ENCODE measurements at regions not wholly inside any gene's neighbourhood (a gene's known extent, or its start where the extent isn't known, plus 50 kb on each side); places are given as distances from the start of the nearest gene placed in this dataset.

DNA sequence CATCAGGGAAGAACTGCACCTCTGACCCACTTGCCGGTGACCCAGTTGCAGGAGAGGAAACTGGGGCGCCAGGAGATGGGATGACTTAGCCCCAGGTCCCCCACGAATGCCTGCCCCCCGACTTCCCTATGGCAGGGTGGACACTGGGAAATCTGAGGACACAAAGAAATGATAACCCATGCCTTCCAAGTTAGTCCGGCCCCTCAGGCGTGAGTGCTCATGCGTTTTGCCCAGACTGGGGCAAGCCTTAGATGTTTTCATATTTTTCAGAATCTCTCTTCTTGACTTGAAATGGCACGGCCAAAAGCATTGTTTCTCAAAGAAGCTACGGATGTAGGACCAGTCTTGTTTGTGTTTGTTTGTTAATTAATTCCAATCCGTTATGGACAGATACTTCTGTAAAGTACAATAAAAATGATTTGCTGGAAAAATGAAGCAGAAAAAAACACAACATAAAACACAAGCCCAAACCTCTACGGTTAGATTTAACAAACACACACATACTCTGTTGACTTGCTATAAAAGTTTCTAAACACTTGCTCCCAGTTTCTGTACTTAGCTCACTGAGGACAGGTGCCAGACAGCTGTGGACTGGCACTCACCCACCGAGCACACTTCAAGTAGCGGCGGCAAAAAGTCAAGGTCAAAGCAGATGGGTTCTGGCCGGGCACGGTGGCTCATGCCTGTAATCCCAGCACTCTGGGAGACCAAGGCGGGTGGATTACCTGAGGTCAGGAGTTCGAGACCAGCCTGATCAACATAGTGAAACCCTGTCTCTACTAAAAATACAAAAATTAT, 341.5 kb downstream of the BCOR start:
- peaks cover 11 to 57% of the 10 kb centered on the region in 2 donors for H3K4me1 ChIP-seq (ENCODE audit: control insufficient read depth in 1 of 2, low read depth in 2 of 2)
- DNase-seq (ENCODE audit: low spot score) (no peak), ATAC-seq (ENCODE audit: insufficient number of reproducible peaks, low FRiP score, low read depth) (no peak)
- H3K36me3 ChIP-seq = no peaks in the 10 kb centered on the region
- H3K4me3 ChIP-seq = no peak overlapping the region
- TF ChIP-seq, protein P1, sequence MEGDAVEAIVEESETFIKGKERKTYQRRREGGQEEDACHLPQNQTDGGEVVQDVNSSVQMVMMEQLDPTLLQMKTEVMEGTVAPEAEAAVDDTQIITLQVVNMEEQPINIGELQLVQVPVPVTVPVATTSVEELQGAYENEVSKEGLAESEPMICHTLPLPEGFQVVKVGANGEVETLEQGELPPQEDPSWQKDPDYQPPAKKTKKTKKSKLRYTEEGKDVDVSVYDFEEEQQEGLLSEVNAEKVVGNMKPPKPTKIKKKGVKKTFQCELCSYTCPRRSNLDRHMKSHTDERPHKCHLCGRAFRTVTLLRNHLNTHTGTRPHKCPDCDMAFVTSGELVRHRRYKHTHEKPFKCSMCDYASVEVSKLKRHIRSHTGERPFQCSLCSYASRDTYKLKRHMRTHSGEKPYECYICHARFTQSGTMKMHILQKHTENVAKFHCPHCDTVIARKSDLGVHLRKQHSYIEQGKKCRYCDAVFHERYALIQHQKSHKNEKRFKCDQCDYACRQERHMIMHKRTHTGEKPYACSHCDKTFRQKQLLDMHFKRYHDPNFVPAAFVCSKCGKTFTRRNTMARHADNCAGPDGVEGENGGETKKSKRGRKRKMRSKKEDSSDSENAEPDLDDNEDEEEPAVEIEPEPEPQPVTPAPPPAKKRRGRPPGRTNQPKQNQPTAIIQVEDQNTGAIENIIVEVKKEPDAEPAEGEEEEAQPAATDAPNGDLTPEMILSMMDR (IDR thresholded peaks at IDR 0.05) = no peak
- H3K27ac ChIP-seq = peak overlapping the region; percentile 56 to 93
- no peaks in the 10 kb centered on the region for H3K27me3 ChIP-seq (replicated peaks; ENCODE audit: insufficient read depth)
- H3K9me3 ChIP-seq = no peaks in the 10 kb centered on the region

DNA sequence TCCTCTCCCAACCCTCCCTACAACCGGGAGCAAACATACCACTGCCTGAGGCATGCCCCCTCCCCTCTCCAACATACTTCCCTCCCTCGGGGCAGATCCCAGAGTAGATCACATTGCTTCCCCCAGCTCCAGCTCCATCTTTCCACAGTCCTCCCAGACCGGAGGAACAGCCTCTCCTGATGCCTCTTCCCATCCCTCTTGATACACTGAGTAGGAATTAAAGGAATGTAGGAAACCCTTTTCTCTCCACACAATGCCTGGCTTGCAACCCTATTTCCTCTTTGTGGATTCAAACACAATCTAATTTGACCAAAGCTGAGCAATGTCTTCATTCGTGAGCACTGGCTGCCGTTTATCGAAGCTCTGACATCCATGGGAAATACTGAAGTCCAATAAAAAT, 339.8 kb downstream of the BCOR start:
- TF ChIP-seq, protein P1 (IDR thresholded peaks at IDR 0.05) = no peak
- no peak for ATAC-seq (ENCODE audit: insufficient number of reproducible peaks, low FRiP score, low read depth)
- H3K27ac ChIP-seq = peak overlapping the region; percentile 89 to 93
- H3K9me3 ChIP-seq = no peaks in the 10 kb centered on the region
- no peak overlapping the region for H3K4me3 ChIP-seq
- H3K4me1 ChIP-seq (ENCODE audit: control insufficient read depth in 1 of 2, low read depth in 2 of 2) = peaks cover 11 to 53% of the 10 kb centered on the region in 2 donors
- H3K36me3 ChIP-seq = no peaks in the 10 kb centered on the region
- H3K27me3 ChIP-seq (replicated peaks; ENCODE audit: insufficient read depth) = no peaks in the 10 kb centered on the region
- DNase-seq (ENCODE audit: low spot score) = no peak

DNA sequence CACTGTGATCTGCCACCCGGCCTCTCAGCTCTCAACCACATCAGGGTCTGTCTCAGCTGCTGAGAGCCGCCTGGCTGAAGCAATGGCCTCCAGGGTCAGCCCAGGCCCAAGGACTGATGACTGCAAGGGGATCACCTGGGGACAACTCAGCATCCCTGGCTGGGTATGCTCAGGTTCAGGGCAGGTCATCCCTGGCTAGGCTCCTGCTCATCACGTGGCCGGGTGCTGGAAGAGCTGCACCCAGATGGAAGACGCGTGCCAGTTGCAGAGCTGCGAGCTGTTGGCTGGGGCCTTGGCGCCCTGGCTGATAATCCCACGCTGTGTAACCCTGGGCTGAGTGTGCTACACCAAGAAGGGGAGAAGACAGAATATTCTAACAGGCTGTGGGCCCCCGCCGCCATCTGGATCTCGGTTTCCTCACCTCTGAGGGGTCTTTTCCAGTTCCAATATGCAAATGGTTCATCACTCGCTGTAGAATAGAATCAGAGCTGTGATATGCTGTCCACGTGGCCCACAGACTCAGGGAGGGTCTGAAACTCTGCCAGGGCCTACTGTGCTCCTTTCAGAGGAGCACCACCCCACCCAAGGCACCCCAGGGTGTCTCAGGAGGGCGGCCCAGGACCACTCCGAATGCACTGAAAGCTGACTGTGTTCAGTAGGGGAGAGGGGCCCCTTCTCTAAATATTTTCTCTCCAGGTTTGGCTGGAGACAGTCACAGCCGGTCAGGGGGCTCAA, 338.8 kb downstream of the BCOR start:
- DNase-seq (ENCODE audit: low spot score) (no peak), ATAC-seq (ENCODE audit: insufficient number of reproducible peaks, low FRiP score, low read depth) (no peak)
- Histone ChIP-seq H3K4me1 (ENCODE audit: control insufficient read depth in 1 of 2, low read depth in 2 of 2) (peaks cover 11 to 48% of the 10 kb centered on the region in 2 donors), H3K36me3 (no peaks in the 10 kb centered on the region), H3K27ac (peak overlapping the region; percentile 89 to 93), H3K9me3 (no peaks in the 10 kb centered on the region), H3K4me3 (no peak overlapping the region), H3K27me3 (replicated peaks; ENCODE audit: insufficient read depth) (no peaks in the 10 kb centered on the region)
- TF ChIP-seq, protein P1 (IDR thresholded peaks at IDR 0.05) = no peak

DNA sequence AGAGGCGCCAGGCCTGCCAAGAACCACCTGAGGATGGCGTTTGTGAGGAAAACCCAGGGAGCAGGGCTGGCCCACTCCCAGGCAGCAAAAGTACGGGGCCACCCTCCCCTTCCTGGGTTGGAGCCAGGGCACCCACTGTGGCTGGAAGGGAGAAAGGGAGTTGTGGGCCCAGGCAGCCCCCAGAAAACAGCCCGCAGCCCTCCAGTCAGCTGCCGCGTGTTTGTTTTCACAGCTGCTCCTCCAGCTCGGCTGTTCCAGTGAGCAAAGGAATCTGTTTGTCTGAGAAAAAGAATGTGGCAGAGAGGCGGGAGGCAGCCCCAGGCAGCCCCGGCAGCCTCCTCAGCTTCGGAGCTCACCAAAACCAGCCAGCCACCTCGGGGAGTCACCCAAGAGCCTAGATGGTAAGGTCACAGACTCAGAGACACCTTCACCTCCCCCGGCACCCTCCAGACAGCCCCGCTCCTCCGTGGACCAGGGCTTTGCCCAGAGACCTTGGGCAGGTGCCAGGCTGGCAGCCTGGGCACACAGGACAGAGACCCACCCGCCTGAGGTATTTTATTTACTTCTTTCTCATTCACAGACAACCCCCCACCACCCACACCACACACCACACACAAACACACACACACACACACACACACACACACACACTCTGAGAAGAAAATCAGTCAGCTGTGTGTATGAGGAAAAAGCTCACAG, 338.1 kb downstream of the BCOR start:
- ATAC-seq (ENCODE audit: insufficient number of reproducible peaks, low FRiP score, low read depth) (no peak), DNase-seq (ENCODE audit: low spot score) (no peak)
- peak overlapping the region; percentile 89 to 93 for H3K27ac ChIP-seq
- H3K9me3 ChIP-seq = no peaks in the 10 kb centered on the region
- peaks cover 11 to 48% of the 10 kb centered on the region in 2 donors for H3K4me1 ChIP-seq (ENCODE audit: control insufficient read depth in 1 of 2, low read depth in 2 of 2)
- peak overlapping the region; percentile 16 for H3K4me3 ChIP-seq
- no peaks in the 10 kb centered on the region for H3K36me3 ChIP-seq
- TF ChIP-seq, protein P1 (IDR thresholded peaks at IDR 0.05) = no peak
- H3K27me3 ChIP-seq (replicated peaks; ENCODE audit: insufficient read depth) = no peaks in the 10 kb centered on the region

DNA sequence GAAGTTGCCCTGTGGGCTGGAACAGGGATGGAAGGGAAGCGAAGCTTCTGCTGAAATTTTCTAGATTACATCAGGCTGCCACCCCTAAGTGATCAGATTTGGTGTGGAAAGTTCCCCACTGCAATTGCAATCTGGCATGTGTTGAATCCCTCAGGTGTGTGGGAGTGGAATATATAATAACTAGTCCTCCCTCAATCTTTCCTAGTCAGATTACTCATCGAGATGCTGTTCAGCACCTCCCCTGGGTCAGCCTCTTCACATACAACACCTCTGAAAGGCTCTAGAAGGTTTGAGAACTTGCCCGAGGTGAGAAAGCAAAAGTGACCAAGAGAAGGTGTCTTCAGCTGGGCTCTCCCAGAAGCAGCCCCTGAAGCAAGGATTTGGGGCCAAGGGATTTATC, 336.8 kb downstream of the BCOR start:
- H3K36me3 ChIP-seq = no peaks in the 10 kb centered on the region
- no peaks in the 10 kb centered on the region for H3K9me3 ChIP-seq
- no peak for ATAC-seq (ENCODE audit: insufficient number of reproducible peaks, low FRiP score, low read depth)
- H3K4me3 ChIP-seq = no peak overlapping the region
- H3K27ac ChIP-seq = peak overlapping the region; percentile 89 to 93
- H3K4me1 ChIP-seq (ENCODE audit: control insufficient read depth in 1 of 2, low read depth in 2 of 2) = peaks cover 7 to 40% of the 10 kb centered on the region in 2 donors
- TF ChIP-seq, protein P1 (IDR thresholded peaks at IDR 0.05) = no peak
- no peaks in the 10 kb centered on the region for H3K27me3 ChIP-seq (replicated peaks; ENCODE audit: insufficient read depth)
- DNase-seq (ENCODE audit: low spot score) = no peak
